IPS DF 4.7 (cell line): ENCODE measurements at regions not wholly inside any gene's neighbourhood (a gene's known extent, or its start where the extent isn't known, plus 50 kb on each side); places are given as distances from the start of the nearest gene placed in this dataset.

Experiments used
- DNase-seq: peaks from one replicate; pipeline ENCODE4 v3.0.0-alpha.2; 2013; ENCODE audit warnings: low spot score; ENCODE audit errors: extremely low read depth

DNA sequence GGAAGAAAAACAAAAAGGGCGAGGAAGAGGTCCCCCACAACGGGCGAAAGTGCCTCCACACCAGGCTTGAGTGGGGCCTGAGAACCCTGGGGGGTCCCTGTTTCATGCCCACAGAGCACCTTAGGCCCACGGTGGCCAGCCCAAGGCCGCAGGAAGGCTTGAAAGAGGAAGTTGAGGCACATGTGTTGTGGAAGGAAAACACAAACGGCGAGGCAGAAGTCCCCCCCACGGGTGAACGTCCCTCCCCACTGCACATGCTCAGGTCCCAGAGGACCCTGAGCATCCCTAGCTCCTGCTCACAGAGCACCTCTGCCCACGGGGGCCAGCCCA lies 371.5 kb downstream of the ALG10 start:
- no peak for DNase-seq

DNA sequence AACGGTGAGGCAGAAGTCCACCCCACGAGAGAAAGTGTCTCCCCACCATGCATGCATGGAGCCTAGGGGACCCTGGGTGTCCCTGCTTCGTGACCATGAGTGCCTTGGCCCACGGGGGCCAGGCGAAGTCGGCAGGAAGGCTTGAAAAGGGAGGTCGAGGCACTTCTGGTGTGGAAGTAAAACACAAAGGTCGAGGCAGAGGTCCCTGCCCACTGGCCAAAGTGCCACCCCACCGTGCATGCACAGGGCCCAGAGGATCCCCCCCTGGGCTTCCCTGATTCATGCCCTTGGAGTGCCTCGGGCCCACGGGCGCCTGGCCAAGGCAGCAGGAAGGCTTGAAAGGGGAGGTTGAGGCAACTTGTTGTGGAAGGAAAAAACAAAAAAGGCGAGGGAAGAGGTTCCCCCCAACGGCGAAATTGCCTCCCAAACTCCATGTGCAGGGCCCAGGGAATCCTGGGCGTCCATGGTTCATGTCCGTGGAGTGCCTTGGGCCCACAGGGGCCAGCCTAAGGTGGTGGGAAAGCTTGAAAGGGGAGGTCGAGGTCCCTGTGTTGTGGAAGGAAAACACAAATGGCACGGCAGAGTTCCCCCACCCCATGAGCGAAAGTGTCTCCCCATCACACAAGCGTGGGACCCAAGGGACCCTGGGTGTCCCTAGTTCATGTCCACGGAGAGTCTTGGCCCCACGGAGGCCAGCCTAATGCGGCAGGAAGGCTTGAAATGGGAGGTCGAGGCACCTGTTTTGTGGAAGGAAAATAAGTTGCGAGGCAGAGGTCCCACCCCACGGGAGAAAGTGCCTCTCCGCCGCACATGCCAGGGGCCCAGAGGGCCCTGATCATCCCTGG lies 372.1 kb downstream of the ALG10 start:
- no peak for DNase-seq

DNA sequence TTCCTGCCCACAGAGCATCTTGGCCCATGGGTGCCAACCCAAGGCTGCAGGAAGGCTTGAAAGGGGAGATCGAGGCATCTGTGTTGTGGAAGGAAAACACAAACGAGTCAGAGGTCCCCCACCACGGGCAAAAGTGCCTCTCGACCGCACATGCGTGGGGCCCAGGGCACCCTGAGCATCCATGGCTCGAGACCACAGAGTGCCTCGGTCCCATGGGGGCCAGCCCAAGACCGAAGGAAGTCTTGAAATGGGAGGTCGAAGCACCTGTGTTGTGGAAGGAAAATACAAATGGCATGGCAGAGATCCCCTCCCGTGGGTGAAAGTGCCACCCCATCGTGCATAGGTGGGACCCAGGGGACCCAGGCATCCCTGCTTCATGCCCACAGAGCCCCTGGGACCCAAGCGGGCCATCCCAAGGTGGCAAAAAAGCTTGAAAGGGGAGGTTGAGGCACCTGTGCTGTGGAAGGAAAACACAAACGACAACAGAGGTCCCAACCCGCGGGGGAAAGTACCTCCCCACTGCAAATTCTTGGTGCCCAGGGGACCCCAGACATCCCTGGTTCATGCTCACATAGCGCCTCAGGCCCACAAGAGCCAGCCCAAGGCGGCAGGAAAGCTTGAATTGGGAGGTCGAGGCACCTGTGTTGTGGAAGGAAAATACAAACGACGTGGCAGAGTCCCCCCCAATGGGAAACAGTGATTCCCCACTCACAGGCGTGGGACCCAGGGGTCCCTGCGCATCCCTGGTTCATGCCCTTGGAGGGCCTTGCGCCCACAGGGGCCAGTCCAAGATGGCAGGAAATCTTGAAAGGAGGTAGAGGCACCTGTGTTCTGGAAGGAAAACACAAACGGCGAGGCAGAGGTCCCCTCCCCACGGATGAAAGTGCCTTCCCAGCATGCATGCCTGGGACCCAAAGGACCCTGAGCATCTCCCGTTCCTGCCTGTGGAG lies 373.0 kb downstream of the ALG10 start:
- no peak for DNase-seq

DNA sequence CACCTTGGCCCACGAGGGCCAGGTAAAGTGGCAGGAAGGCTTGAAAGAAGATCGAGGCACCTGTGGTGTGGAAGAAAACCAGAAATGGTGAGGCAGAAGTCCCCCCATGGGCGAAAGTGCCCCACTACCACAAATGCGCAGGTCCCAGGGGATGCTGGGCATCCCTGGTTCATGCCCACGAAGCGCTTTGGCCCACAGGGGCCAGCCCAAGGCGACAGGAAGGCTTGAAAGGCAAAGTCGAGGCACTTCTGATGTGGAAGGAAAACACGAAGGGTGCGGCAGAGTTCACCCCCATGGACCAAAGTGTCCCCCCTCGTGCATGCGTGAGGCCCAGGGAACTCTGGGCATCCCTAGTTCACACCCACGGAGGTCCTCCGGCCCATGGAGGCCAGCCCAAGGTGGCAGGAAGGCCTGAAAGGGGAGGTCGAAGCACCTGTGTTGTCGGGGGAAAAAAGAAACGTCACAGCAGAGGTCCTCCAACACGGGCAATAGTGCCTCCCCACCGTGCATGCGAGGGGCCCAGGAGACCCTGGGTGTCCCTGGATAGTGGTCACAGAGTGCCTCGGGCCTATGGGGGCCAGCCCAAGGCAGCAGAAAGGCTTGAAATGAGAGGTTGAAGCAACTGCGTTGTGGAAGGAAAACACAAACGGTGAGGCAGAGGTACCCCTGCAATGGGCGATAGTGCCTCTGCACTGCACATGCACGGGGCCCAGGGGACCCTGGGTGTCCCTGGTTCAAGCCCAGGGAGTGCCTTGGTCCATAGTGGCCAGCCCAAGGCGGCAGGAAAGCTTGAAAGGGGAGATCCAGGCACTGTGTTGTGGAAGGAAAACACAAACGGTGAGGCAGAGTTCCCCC lies 373.9 kb downstream of the ALG10 start:
- DNase-seq: no peak

DNA sequence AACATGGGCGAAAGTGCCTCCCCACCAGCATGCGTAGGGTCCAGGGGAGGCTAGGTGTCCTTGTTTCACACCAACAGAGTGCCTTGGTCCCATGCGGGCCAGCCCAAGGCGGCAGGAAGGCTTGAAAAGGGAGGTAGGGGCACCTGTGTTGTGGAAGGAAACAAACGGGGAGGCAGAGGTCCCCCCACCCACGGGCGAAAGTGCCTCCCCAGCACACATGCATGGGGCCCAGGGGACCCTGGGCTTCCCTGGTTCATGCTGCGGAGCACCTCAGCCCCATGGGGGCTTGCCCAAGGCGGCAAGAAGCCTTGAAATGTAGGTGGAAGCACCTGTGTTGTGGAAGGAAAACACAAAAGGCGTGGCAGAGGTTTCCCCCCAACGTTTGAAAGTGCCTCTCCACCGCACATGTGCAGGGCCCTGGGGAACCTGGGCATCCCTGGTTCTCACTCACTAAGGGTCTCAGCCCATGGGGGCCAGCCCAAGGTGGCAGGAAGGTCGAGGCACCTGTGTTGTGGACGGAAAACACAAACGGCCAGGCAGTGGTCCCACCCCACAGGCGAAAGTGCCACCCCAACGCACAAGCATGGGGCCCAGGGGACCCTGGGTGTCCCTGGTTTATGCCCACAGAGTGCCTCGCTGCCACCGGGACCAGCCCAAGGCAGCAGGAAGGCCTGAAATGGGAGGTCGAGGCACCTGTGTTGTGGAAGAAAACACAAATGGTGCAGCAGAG lies 374.7 kb downstream of the ALG10 start:
- DNase-seq: no peak

DNA sequence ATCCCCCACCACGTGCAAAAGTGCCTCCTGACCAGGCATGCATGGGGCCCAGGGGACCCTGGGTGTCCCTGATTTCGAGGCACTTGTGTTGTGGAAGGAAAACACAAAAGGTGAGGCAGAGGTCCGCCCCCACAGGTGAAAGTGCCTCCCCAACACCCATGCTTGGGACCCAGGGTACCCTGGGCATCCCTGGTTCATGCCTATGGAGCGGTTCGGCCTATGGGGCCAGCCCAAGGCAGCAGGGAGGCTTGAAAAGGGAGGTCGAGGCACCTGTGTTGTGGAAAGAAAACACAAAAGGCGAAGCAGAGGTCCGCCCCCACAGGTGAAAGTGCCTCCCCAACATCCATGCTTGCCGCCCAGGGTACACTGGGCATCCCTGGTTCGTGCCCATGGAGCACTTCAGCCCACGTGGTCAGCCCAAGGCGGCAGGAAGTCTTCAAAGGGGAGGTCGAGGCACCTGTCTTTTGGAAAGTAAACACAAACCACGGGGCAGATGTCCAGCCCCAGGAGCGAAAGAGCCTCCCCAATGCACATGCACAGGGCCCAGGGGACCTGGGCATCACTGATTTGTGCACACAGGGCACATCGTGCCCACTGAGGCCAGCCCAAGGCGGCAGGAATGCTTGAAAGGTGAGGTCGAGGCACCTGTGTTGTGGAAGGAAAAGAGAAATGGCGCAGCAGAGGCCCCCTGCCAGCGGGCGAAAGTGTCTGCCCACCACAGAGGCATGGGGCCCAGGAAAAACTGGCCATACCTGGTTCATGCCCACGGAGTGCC lies 375.5 kb downstream of the ALG10 start:
- no peak for DNase-seq

DNA sequence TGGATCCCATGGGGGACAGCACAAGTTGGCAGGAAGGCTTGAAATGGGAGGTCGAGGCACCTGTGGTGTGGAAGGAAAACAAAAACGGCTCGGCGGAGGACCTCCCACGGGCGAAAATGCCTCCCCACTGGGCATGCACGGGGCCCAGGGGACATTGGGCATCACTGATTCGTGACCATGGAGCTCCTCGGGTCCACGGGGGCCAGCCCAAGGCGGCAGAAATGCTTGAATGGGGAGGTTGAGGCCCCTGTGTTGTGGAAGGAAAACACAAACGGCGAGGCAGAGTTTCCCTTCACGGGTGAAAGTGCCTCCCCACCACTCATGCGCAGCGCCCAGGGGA lies 376.0 kb downstream of the ALG10 start:
- no peak for DNase-seq

DNA sequence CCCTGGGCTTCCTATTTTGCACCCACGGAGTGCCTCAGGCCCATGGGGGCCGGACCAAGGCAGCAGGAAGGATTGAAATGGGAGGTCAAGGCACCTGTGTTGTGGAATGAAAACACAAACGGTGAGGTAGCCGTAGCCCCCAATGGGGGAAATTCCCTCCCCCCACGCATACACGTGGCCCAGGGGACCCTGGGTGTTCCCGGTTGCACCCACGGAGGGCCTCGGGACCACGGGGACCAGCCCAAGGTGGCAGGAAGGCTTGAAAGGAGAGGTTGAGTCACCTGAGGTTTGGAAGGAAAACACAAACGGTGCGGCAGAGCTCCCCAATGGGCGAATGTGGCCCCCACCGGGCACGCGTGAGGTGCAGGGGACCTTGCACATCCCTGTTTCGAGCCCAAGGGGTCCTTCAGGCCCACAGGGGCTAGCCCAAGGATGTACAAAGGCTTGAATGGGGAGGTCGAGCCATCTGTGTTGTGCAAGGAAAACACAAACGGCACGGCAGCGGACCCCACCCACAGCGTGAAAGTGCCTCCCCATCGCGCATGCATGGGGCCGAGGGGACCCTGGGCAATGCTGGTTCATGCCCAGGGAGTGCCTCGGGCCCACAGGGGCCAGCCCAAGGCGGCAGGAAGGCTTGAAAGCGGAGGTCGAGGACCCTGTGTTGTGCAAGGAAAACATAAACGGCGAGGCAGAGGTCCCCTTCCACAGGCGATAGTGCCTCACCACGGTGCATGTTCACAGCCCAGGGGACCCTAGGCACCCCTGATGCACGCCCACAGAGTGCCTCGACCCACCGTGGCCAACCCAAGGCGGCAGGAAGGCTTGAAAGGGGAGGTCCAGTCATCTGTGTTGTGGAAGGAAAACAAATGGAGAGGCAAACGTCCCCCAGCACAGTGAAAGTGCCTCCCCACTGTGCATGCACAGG lies 376.7 kb downstream of the ALG10 start:
- no peak for DNase-seq

DNA sequence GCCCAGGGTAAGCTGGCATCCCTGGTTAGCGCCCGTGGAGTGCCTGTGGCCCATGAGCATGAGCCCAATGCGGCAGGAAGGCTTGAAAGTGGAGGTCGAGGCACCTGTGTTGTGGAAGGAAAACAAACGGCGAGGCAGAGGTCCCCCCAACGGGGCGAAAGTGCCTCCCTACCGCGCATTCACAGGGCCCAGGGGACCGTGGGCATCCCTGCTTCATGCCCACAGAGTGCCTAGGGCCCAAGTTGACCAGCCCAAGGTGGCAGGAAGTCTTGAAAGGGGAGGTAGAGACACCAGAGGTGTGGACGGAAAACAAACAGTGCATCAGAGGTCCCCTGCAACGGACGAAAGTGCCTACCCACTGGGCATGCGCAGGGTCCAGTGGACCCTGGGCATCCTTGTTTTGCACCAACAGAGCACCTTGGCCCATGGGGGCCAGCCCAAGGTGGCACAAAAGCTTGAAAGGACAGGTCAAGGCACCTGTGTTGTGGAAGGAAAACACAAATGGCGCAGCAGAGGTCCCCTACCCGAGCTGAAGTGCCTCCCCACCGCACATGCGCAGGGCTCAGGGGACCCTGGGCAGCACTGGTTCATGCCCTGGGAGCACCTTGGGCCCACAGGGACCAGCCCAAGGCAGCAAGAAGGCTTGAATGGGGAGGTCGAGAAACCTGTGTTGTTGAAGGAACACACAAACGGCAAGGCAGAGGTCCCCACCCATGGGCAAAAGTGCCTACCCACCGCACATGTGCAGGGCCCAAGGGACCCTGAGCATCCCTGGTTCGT lies 377.5 kb downstream of the ALG10 start:
- DNase-seq: no peak

DNA sequence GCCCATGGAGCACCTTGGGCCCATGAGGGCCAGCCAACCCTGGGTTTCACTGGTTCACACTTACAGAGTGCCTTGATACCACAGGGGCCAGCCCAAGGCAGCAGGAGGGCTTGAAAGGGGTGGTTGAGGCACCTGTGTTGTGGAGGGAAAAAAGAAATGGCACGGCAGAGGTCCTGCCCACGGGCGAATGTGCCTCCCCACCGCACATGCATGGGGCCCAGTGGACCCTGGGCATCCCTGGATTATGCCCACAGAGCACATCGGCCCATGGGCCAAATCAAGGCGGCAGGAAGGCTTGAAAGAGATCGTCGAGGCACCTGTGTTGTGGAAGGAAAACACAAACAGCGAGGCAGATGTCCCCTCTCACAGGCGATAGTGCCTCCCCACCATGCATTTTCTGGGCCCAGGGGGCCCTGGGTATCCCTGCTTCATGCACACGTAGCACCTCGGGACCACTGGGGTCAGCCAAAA lies 378.1 kb downstream of the ALG10 start:
- no peak for DNase-seq

DNA sequence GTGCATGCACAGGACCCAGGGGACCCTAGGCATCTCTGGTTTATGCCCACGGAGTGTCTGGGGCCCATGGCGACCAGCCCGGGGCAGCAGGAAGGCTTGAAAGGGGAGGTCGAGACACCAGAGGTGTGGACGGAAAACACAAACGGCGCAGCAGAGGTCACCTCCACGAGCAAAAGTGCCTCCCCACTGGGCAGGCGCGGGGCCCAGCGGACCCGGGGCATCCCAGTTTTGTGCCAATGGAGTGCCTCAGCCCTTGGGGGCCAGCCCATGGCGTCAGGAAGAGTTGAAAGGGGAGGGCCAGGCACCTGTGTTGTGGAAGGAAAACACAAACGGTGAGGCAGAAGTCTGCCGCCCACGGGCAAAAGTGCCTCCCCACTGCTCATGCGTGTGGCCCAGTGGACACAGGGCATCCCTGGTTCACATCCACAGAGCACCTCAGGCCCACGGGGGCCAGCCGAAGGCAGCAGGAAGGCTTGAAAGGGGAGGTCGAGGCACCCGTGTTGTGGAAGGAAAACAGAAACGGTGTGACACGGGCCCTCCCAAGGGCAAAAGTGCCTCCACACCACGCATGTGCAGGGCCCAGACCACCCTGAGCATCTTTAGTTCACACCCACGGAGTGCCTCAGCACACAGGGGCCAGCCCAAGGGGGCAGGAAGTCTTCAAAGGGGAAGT lies 378.8 kb downstream of the ALG10 start:
- DNase-seq: no peak

DNA sequence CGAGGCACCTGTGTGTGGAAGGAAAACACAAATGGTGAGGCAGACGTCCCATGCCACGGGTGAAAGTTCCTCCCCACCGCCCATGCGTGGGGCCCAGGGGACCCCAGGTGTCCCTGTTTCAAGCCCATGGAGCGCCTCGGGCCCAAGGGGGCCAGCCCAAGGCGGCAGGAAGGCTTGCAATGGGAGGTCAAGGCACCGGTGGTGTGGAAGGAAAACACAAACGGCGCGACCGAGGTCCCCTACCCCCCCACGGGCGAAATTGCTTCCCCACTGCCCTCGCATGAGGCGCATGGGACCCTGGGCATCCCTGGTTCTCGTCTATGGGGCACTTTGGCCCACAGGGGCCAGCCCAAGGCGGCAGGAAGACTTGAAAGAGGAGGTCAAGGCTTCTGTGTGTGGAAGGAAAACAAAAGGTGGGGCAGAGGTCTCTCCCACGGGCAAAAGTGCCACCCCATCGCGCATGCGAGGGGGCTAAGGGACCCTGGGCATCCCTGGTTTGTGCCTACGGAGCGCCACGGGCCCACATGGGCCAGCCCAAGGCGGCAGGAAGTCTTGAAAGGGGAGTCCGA lies 379.4 kb downstream of the ALG10 start:
- no peak for DNase-seq

DNA sequence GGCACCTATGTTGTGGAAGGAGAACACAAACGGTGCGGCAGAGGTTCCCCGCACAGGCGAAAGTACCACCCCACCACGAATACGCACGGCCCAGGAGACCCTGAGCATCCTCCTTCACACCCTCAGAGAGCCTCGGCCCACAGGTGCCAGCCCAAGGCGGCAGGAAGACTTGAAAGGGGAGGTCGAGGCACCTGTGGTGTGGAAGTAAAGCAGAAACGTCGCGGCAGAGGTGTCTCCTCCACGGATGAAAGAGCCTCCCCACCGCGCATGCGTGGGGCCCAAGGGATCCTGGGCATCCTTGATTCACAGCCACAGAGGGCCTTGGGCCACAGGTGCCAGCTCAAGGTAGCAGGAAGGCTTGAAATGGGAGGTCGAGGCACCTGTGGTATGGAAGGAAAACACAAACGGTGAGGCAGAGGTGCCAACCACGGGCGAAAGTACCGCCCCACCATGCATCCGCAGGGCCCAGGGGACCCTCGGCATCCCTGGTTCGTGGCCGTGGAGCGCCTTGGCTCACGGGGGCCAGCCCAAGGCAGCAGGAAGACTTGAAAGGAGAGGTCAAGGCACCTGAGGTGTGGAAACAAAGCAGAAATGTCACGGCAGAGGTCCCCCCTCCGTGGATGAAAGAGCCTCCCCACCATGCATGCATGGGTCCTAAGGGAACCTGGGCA lies 380.1 kb downstream of the ALG10 start:
- DNase-seq: no peak

DNA sequence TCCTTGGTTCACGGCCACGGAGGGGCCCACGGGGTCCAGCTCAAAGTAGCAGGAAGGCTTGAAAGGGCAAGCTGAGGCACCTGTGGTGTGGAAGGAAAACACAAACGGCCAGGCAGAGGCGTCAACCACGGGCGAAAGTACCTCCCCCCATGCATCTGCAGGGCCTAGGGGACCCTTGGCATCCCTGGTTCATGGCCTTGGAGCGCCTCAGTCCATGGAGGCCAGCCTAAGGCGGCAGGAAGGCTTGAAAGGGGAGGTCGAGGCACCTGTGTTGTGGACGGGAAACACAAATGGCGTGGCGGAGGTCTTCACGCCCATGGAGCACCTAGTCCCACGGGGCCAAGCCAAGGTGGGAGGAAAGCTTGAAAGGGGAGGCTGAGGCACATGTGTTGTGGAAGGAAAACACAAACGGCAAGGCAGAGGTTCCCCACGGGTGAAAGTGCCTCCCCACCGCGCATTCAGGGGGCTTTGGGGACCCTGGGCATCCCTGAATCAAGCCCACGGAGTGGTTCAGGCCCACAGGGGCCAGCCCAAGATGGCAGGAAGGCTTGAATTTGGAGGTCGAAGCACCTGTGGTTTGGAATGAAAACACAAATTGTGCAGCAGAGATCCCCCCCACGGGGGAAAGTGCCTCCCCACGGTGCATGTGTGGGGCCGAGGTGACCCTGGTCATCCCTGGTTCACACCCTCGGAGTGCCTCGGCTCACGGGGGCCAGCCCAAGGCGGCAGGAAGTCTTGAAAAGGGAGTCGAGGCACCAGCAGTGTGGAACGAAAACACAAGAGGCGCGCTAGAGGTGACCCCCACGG lies 380.8 kb downstream of the ALG10 start:
- no peak for DNase-seq

DNA sequence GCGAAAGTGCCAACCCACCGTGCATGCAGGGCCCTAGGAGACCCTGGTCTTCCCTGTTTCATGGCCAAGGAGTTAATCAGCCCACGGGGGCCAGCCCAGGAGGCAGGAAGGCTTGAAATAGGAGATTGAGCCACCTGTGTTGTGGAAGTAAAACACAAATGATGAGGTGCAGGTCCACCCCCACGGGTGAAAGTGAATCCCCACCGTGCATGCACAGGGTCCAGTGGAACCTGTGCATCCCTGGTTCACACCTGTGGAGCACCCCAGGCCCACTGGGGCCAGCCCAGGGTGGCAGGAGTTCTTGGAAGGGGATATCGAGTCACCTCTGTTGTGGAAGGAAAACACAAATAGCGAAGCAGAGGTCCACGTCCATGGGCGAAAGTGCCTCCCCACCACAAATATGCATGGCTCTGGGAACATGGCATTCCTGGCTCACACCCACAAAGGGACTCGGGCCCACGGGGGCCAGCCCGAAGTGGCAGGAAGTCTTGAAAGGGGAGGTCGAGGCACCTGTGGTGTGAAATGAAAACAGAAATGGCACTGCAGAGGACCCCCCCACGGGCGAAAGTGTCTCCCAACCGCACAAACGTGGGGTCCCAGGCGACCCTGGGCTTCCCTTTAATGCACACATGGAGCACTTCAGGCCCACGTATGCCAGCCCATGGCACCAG lies 381.5 kb downstream of the ALG10 start:
- DNase-seq: no peak
